Brain pericyte (primary cell): ENCODE measurements at regions not wholly inside any gene's neighbourhood (a gene's known extent, or its start where the extent isn't known, plus 50 kb on each side); places are given as distances from the start of the nearest gene placed in this dataset.
"Not testable (repeated sequence)": the region's sequence is repeated elsewhere in the genome, so short reads cannot be mapped to it uniquely, and the experiment has no call there.

ENCODE experiments used
- DNase-seq: peaks from one replicate; pipeline ENCODE4 v3.0.0-alpha.2; 2012; ENCODE audit warnings: low read depth, low spot score

GRCh38 chr6:120363429-120363828 is 970.9 kb downstream of the TBC1D32 start:
- no peak for DNase-seq

- not testable (repeated sequence) for DNase-seq
Observed at GRCh38 chr6:120358535-120358934, 975.7 kb downstream of the TBC1D32 start.

DNA sequence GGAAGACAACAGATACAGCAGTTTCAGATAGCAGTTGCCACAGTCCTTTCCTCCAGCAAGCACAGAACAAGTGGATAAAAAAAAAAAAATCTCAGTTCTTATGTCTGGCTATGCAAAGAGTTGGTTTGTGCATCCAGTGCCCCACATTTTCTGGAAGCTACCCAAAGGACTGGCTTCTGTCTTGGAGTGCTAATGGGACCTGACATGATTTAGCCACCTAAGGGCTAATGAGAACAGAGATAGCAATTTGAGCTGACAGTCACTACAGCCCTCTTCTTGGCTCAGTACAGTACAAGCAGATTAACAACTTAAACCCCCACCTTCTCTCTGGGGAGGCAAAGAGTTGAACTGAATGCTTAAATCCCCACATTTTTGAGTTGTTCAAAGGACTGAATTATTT is 976.8 kb downstream of the TBC1D32 start:
- DNase-seq, result no peak

GRCh38 chr6:120355822-120356221 is 978.5 kb downstream of the TBC1D32 start:
- DNase-seq, result no peak

GRCh38 chr6:120354452-120355098 is 979.7 kb downstream of the TBC1D32 start:
- no peak for DNase-seq

DNA sequence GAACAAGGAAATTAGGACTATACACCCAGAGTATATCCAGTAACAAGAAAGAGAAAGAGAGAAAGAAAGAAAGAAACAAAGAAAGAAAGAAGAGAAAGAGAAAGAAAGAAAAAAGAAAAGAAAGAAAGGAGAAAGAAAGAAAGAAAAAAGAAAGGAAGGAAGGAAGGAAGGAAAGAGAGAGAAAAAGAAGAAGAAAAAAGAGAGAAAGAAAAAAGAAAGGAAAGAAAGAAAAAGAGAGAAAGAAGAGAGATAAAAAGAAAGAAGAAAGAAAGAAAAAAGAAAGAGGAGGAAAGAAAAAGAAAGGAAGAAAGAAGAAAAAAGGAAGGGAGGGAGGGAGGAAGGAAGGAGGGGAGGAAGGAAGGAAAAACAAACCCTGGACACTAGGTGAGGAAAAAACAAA is 981.8 kb downstream of the TBC1D32 start:
- DNase-seq, result no peak

- DNase-seq, result no peak
Observed at GRCh38 chr6:120348926-120349325, 985.4 kb downstream of the TBC1D32 start.

GRCh38 chr6:120328521-120328920 is 979.0 kb upstream of the MAN1A1 start:
- no peak for DNase-seq

- no peak for DNase-seq
Observed at GRCh38 chr6:120320481-120321162, 971.1 kb upstream of the MAN1A1 start.

DNA sequence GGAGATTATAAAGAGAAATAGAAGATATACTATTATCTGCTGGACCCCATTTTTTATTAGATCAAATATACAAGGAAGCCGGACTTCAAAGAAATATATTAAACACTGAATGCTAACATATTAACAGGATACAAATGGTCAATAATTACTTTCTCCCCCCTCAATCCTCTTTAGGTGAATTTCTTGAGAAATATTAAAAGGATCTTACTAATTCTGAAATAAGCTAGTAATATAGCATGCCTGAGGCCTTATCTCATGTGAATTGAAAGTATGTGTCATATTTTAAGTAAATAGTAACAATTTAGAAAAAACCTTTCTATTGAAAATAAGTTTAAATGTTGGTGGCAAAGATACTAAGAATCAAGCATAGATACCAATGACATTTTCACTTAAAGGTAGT is 954.7 kb upstream of the MAN1A1 start:
- no peak for DNase-seq

- no peak for DNase-seq
Observed at GRCh38 chr6:120303527-120303926, 954.0 kb upstream of the MAN1A1 start.

DNA sequence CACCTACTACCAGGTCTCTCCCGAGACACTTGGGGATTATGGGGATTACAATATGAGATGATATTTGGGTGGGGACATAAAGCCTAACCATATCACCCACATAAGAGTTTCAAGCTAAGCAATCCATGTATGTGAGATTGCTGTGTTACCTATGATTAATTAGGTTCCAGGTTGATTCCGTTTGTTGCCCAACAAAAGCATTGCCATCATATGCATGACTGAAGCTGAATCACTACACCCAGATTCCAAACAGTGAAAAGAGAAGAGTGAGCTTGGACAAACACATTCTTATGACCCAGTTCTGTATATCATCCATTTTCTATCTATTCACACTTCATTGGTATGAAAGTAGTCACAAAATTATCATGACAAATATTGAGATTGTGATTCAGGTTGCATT is 952.5 kb upstream of the MAN1A1 start:
- DNase-seq, result no peak

DNA sequence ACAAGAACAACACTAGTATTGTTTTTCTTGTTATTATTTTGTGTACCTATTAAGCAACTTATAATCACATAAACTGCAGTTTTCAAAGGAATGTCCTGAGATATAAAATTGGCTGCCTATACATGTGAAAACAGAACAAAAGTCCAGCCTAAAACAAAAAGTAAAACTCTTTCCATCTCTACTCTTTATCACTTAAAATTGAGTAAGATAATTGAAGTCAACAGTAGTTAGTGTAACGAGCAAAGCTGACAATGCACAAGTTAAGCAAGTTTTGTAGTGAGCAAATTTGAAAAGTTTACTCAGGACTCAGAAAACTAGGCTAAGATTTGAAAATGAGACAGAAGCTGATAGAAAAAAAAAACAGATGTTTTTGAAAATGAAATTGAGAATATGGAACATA is 941.4 kb upstream of the MAN1A1 start:
- no peak for DNase-seq

DNA sequence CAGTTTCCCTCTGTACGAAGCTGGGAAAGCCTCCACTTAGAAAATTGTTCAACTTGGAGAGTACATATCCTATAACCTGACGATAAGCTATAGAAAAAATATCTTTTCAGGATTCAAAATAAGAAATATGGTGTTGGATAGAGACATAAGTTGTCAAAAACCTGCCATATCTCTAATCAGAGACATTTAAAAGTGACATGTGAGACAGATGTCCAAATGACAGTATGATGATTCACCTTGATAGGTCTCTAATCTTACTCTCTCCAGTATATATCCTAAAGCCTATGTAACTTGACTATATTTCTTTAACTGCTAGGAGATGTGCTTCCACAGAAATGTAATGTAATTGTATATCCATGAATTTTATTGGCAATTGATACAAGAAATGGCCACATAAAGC is 932.4 kb upstream of the MAN1A1 start:
- no peak for DNase-seq

DNA sequence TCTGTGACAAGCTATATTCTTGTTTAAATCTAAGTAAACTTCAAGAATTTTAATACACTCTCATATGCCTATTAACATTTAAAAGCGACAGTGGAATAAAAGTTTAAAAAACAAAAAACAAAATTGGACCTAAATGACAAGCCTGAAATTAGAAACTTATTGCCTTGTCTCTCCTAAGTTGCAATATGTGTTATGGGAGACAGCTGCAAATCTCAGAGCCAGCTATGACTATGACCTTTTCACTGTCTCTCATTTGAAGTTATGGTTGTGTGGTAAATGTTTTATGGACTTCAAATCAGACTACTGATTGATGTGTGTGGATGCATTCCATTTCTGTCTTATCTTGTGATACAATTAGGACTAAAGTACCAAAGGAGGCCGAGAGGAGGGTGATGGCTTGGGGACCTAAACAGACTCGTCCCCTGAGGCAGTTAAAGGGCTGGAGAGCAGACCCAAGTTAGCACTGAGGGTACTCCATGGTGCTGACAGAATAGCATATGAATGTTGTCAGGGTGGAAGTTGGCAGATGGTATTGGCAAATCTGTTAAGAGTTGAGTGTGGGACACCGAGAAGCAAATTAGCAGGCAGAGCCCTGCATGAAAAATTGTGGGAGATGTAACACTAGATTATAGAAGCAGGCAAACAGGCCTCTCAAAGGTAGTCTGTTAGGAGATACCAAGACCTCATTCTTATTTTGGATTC is 930.1 kb upstream of the MAN1A1 start:
- DNase-seq, result no peak

GRCh38 chr6:120278689-120279396 is 929.3 kb upstream of the MAN1A1 start:
- DNase-seq, result no peak

DNA sequence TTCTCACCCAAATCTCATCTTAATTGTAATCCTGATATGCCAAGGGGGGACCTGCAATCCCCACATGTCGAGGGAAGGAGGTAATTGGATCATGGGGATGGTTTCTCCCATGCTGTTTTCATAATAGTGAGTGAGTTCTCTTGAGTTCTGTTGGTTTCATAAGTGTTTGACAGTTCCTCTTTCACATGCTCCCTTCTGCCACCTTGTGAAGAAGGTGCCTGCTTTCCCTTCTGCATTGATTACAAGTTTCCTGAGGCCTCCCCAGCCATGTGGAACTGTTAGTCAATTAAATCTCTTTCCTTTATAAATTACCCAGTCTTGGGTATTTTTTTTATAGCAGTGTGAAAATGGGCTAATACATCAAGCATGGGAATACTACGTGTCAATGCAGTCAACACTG is 925.0 kb upstream of the MAN1A1 start:
- no peak for DNase-seq

- no peak for DNase-seq
Observed at GRCh38 chr6:120273411-120273810, 923.9 kb upstream of the MAN1A1 start.

GRCh38 chr6:120272038-120272437 is 922.5 kb upstream of the MAN1A1 start:
- no peak for DNase-seq

DNA sequence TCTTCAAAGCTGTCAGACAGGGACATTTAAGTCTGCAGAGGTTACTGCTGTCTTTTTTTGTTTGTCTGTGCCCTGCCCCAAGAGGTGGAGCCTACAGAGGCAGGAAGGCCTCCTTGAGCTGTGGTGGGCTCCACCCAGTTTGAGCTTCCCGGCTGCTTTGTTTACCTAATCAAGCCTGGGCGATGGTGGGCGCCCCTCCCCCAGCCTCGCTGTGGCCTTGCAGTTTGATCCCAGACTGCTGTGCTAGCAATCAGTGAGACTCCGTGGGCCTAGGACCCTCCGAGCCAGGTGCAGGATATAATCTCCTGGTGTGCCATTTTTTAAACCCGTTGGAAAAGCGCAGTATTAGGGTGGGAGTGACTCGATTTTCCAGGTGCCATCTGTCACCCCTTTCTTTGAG is 918.7 kb upstream of the MAN1A1 start:
- not testable (repeated sequence) for DNase-seq

GRCh38 chr6:120262354-120262753 is 912.8 kb upstream of the MAN1A1 start:
- no peak for DNase-seq

GRCh38 chr6:120260636-120261035 is 911.1 kb upstream of the MAN1A1 start:
- no peak for DNase-seq
